HUDEP-2 (cell line): ENCODE measurements at regions not wholly inside any gene's neighbourhood (a gene's known extent, or its start where the extent isn't known, plus 50 kb on each side); places are given as distances from the start of the nearest gene placed in this dataset.
"Not testable (repeated sequence)": the region's sequence is repeated elsewhere in the genome, so short reads cannot be mapped to it uniquely, and the experiment has no call there.

ENCODE experiments used
- DNase-seq, 76 experiments: peaks; one replicate each; lab custom pipeline; 2025; ENCODE audit not compliant: unreplicated experiment in 76 of 76; lab: John Stamatoyannopoulos, UW

- DNase-seq = no peak
Observed at GRCh38 chrX:22758807-22759481, 240.8 kb upstream of the DDX53 start.

GRCh38 chrX:22760513-22761057 is 239.2 kb upstream of the DDX53 start:
- DNase-seq = no peak

GRCh38 chrX:22788221-22788620 is 211.5 kb upstream of the DDX53 start:
- no peak for DNase-seq

DNA sequence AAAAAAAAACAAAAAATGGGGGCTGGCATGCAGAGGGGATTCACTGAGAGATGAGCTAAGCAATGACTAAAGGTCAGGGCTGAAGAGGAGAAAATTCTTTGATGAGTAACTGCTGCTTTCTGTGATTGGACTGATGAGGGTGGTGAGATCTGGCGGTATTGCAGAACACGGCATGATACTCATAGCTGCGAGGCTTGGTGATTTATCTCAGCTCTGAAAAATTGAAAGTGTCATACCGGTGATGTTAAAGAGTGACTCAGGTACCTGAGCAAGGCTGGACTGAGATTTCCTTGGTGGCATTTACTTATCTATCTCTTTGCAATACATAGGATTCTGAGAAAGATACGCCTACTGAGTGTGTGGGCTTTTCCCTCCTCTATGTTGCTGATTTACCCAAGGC is 204.1 kb upstream of the DDX53 start:
- no peak for DNase-seq

DNA sequence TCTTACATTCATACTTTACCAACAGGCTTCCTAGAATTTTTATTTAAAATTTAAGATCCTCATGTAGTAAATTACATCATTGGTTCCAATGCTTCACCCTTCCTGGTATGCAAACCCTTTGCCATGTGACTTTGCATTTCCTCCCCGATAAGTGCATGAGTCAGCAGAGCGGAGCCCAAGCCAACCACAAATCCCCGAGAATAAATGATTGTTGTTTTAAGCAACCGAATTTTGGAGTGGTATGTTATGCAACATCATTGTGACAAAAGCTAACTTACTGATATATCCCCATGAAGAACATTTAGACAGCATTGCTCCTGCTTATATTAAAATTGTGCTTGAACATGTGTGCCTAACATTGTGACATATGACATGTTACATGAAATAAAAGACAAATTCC is 199.4 kb upstream of the DDX53 start:
- peak in 4 of 76 experiments; percentile 0 for DNase-seq

DNA sequence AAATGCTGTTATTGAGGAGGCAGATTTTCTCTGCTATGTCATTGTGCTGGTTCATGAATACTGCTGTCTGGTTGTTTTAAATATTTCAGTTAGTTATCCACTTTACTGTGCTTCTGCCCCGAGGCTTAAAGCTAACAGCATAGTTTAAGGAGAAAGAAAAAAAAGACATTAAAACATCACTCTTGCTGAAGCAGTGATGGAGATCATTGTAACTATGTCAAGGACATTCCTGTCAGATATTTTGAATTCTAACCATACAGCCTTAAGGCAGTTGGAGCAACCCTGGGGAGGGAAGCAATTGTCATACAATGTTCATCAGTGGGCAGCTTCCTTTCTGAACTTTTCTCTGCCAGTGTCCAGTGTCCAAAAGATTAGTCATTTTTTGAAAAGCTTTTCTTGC is 199.0 kb upstream of the DDX53 start:
- no peak for DNase-seq

GRCh38 chrX:22803353-22803752 is 196.4 kb upstream of the DDX53 start:
- no peak for DNase-seq

- DNase-seq = no peak
Observed at GRCh38 chrX:22810876-22811275, 188.9 kb upstream of the DDX53 start.

GRCh38 chrX:22818061-22818460 is 181.7 kb upstream of the DDX53 start:
- no peak for DNase-seq

DNA sequence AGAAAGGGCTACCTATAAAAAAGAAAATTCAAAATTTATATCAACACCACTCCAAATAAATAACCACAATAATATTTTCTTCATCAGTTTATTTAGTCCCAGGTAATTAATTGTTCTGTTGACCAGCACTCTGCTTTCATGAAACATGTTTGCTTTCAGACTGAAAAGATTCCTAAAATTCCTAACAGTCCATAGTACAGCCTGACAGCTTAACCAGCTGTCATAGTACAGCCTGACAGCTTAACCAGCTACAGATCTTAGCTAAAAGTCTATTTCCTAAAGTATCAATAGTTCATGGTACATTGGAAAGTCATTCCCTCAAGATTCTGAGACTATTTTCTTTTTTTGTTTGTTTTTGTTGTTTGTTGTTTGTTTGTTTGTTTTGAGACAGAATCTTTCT is 144.1 kb upstream of the DDX53 start:
- DNase-seq = no peak

DNA sequence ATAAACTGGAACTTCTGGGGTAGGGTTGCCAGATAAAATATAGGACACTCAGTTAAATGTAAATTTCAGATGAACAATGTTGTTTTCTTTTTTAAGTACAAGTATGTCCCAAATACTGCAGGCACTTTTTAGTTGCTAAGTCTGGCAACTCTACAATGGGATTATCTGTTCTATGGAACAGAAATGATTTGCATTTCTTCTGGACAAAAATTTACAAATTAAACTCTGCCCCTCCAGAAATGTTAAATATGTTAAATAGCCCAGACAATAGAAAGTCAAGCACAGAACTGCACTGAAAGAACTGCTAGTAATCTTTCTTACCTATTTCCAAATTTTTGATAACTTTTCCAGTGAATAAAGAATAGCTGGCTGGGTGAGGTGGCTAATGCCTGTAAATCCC is 140.1 kb upstream of the DDX53 start:
- no peak for DNase-seq

DNA sequence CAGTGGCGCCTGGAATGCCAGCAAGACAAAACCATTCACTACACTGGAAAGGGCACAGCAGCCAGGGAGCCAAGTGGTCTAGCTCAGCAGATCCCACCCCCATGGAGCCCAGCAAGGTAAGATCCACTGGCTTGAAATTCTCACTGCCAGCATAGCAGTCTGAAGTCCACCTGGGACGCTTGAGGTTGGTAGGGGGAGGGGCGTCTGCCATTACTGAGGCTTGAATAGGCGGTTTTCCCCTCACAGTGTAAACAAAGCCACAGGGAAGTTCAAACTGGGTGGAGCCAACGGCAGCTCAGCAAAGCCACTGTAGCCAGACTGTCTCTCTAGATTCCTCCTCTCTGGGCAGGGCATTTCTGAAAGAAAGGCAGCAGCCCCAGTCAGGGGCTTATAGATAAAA is 133.0 kb upstream of the DDX53 start:
- not testable (repeated sequence) for DNase-seq

GRCh38 chrX:22882543-22882942 is 117.2 kb upstream of the DDX53 start:
- DNase-seq = no peak

DNA sequence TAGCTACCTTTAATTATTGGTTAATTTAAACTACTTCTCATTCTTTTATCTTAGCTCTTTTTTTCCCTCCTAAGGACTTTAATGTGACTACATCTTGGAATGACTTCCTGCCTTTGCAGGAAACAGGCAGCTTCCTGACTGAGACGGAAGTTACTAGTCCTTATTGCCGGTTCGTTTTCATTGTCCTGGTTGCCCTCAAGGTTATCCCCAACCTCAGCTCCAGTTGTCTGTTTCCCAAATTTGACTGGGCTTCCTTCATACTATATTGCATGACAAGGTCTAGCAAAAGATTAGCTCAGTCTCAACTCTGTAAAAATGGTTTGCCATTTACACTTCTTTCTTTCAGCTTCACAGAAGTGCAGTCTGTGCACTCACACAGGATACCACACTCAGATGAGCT is 109.9 kb upstream of the DDX53 start:
- DNase-seq = no peak

GRCh38 chrX:22912616-22913015 is 87.1 kb upstream of the DDX53 start:
- DNase-seq = no peak

- DNase-seq = no peak
Observed at GRCh38 chrX:22922961-22923360, 76.8 kb upstream of the DDX53 start.

GRCh38 chrX:22934640-22935039 is 65.1 kb upstream of the DDX53 start:
- DNase-seq = no peak

DNA sequence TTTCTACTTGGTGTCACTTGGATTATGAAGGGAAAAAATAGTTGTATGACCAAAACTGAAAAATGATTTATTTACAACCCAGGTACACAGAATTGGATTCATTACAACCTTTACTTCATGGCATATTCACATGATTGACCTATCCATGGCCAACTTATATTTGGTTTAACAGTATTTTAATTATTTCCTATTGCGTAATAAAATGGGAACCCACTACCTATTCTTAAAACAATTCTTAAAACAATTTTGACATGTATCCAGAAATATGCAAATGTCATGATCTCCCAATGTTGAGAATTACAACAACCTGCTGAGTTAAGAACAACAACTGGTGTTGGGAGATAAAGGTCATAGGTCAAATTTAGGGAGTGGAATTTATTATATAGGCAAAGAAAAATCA is 54.8 kb upstream of the DDX53 start:
- DNase-seq = no peak
